ENCODE measurements at regions not wholly inside any gene's neighbourhood (a gene's known extent, or its start where the extent isn't known, plus 50 kb on each side); places are given as distances from the start of the nearest gene placed in this dataset.

- Histone ChIP-seq H3K9ac (no peak overlapping the region), H3K4me1 (ENCODE audit: control insufficient read depth in 1 of 2, insufficient read depth in 2 of 2, low read depth in 1 of 2, low read length in 1 of 2) (no peaks in the 10 kb centered on the region; a peak in 1 of 4 replicates), H3F3A (replicated peaks; ENCODE audit: insufficient read depth) (no peaks in the 10 kb centered on the region), H4K20me1 (ENCODE audit: insufficient read depth) (no peaks in the 10 kb centered on the region), H3K36me3 (replicated peaks in 1 of 2; ENCODE audit: control insufficient read depth in 1 of 2, insufficient read depth in 2 of 2, low read length in 1 of 2) (no peaks in the 10 kb centered on the region), H3K9me3 (no peaks in the 10 kb centered on the region), H3K27me3 (ENCODE audit: insufficient read depth) (no peaks in the 10 kb centered on the region), H2AFZ (ENCODE audit: low read depth) (no peak overlapping the region), H3K79me2 (ENCODE audit: insufficient read depth) (no peaks in the 10 kb centered on the region), H3K27ac (ENCODE audit: low read depth in 2 of 2, low read length in 1 of 2) (no peak overlapping the region), H3K9me2 (no peaks in the 10 kb centered on the region), H3K4me3 (ENCODE audit: low read depth in 2 of 2, low read length in 1 of 2) (no peak overlapping the region), H3K4me2 (no peak overlapping the region)
- 23% methylated on average over 4 of the region's 4 CpGs for WGBS (ENCODE audit: low lambda C conversion rate)
- TF ChIP-seq TAF1 (IDR thresholded peaks at IDR 0.05; ENCODE audit: borderline replicate concordance, low read depth, low read length) = no peak
- TF ChIP-seq MXI1 (IDR thresholded peaks at IDR 0.05; ENCODE audit: low read depth, low read length) = no peak
- no peak for TF ChIP-seq EZH2phosphoT487 (IDR thresholded peaks at IDR 0.05; ENCODE audit: borderline replicate concordance, low read depth)
- no peak for TF ChIP-seq NFIC (IDR thresholded peaks at IDR 0.05; ENCODE audit: borderline replicate concordance)
- TF ChIP-seq POLR2AphosphoS5 (IDR thresholded peaks at IDR 0.05; ENCODE audit: low read depth, low read length) = no peak
- no peak for TF ChIP-seq FOXM1 (IDR thresholded peaks at IDR 0.05; ENCODE audit: low read depth)
- TF ChIP-seq FOXJ3 (CRISPR knock-in tag; IDR thresholded peaks at IDR 0.05) = no peak
- TF ChIP-seq GABPA (IDR thresholded peaks at IDR 0.05; ENCODE audit: low read depth) = no peak
- 0 out of 2 replicates have a peak, but pooled peaks have one; percentile 30 for TF ChIP-seq SMC3 (IDR thresholded peaks at IDR 0.05; ENCODE audit: low read depth, low read length)
- TF ChIP-seq USF1 (IDR thresholded peaks at IDR 0.05; ENCODE audit: borderline replicate concordance, low read depth) = no peak
- TF ChIP-seq RFX5 (IDR thresholded peaks at IDR 0.05; ENCODE audit: low read length) = no peak
- no peak for TF ChIP-seq FOSL2 (IDR thresholded peaks at IDR 0.05; ENCODE audit: borderline replicate concordance, low read depth)
- no peak for TF ChIP-seq NRF1 (IDR thresholded peaks at IDR 0.05; ENCODE audit: low read depth, low read length)
- no peak for TF ChIP-seq MAX (IDR thresholded peaks at IDR 0.05; ENCODE audit: low read depth)
- TF ChIP-seq RCOR1 (IDR thresholded peaks at IDR 0.05; ENCODE audit: low read length) = no peak
- no peak for TF ChIP-seq PBX3 (IDR thresholded peaks at IDR 0.05)
- TF ChIP-seq ELF1 (IDR thresholded peaks at IDR 0.05) = no peak
- TF ChIP-seq TCF12 (IDR thresholded peaks at IDR 0.05) = no peak
- no peak for TF ChIP-seq RXRA (IDR thresholded peaks at IDR 0.05; ENCODE audit: borderline replicate concordance, low read depth)
- TF ChIP-seq EP300 (IDR thresholded peaks at IDR 0.05; ENCODE audit: borderline replicate concordance in 1 of 2, low read depth in 1 of 2, low read length in 1 of 2) = no peak
- no peak for TF ChIP-seq MEF2A (IDR thresholded peaks at IDR 0.05; ENCODE audit: borderline replicate concordance, low read depth)
- TF ChIP-seq TEAD4 (IDR thresholded peaks at IDR 0.05; ENCODE audit: borderline replicate concordance, insufficient read depth) = no peak
- TF ChIP-seq SIN3A (IDR thresholded peaks at IDR 0.05; ENCODE audit: borderline replicate concordance, low read depth, low read length) = no peak
- no peak for TF ChIP-seq YY1 (IDR thresholded peaks at IDR 0.05; ENCODE audit: low read depth)
- peak; percentile 76 for TF ChIP-seq RAD21 (IDR thresholded peaks at IDR 0.05; ENCODE audit: low read length)
- peak; percentile 59 for TF ChIP-seq CTCF (IDR thresholded peaks at IDR 0.05)
- ChIA-PET POLR2A (no interaction called here), CTCF (interaction anchor here (0.8 to 2.4 kb wide), 9 partner anchors 9 to 880 kb away, joined by 3 to 9 read pairs (median 4); no protein-coding TSS in a partner anchor)
- DNase-seq = peak; percentile 6
These were observed 338.3 kb upstream of the ZNF385D start for GRCh38 chr3:22089284-22089683.

Data from SK-N-SH (cell line).